ENCODE measurements at regions not wholly inside any gene's neighbourhood (a gene's known extent, or its start where the extent isn't known, plus 50 kb on each side); places are given as distances from the start of the nearest gene placed in this dataset.

DNA sequence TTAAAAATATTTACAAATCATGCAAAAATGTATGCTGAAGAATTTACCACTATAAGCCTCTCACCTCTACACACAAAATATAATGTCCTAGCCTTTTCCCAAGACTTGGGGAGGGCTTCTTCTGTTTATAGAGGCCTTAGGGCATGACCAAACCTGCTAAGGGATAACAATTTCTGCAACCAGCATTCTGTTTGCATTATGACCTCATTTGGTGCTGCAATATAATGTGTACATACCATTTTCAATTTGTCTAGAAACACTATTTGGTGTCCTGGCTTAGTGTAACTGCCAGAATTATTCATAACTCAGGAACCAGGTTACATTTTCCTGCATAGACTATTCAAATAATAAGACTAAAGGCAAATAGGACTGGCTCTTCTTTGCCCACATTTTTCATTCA lies 446.6 kb upstream of the SORCS1 start:
- no peak for TF ChIP-seq POLR2AphosphoS5 (IDR thresholded peaks at IDR 0.05)
- TF ChIP-seq, protein P1, sequence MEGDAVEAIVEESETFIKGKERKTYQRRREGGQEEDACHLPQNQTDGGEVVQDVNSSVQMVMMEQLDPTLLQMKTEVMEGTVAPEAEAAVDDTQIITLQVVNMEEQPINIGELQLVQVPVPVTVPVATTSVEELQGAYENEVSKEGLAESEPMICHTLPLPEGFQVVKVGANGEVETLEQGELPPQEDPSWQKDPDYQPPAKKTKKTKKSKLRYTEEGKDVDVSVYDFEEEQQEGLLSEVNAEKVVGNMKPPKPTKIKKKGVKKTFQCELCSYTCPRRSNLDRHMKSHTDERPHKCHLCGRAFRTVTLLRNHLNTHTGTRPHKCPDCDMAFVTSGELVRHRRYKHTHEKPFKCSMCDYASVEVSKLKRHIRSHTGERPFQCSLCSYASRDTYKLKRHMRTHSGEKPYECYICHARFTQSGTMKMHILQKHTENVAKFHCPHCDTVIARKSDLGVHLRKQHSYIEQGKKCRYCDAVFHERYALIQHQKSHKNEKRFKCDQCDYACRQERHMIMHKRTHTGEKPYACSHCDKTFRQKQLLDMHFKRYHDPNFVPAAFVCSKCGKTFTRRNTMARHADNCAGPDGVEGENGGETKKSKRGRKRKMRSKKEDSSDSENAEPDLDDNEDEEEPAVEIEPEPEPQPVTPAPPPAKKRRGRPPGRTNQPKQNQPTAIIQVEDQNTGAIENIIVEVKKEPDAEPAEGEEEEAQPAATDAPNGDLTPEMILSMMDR (IDR thresholded peaks at IDR 0.05 in 8 of 11, conservative IDR thresholded peaks at IDR 0.05 in 3 of 11), result no peak

Measured in spleen (tissue), 7 donors.